Nephron progenitor cell (in vitro differentiated cells): ENCODE measurements at regions not wholly inside any gene's neighbourhood (a gene's known extent, or its start where the extent isn't known, plus 50 kb on each side); places are given as distances from the start of the nearest gene placed in this dataset.
"Not testable (repeated sequence)": the region's sequence is repeated elsewhere in the genome, so short reads cannot be mapped to it uniquely, and the experiment has no call there.

Experiments used
- DNase-seq: peaks from one replicate; pipeline ENCODE4 v3.0.0; 2021
- H3K27ac Mint-ChIP-seq: 2 replicates; pipeline ENCODE4 v1.8.0; 2021; ENCODE audit warnings: mild to moderate bottlenecking, moderate library complexity, mixed read lengths
- H3K27me3 Mint-ChIP-seq: 2 replicates; pipeline ENCODE4 v1.8.0; 2021; ENCODE audit warnings: mild to moderate bottlenecking, low read depth, mixed read lengths; ENCODE audit not compliant: poor library complexity
- H3K36me3 Mint-ChIP-seq: 2 replicates; pipeline ENCODE4 v1.8.0; 2021; ENCODE audit warnings: low read depth, mixed read lengths
- H3K4me1 Mint-ChIP-seq: 2 replicates; pipeline ENCODE4 v1.8.0; 2021; ENCODE audit warnings: mixed read lengths
- H3K4me3 Mint-ChIP-seq: 2 replicates; pipeline ENCODE4 v1.8.0; 2021; ENCODE audit warnings: mild to moderate bottlenecking, moderate library complexity, mixed read lengths
- H3K9me3 Mint-ChIP-seq: 2 replicates; pipeline ENCODE4 v1.8.0; 2021; ENCODE audit warnings: mild to moderate bottlenecking, moderate library complexity, mixed read lengths
- TF ChIP-seq, protein P1 (sequence below): fragments of 200-600 bp; sonication (generic); IDR thresholded peaks from 2 replicates; pipeline ENCODE4 v1.5.0; 2021; ENCODE audit warnings: antibody characterized with exemption

- peaks cover 22% of the 10 kb centered on the region for H3K9me3 Mint-ChIP-seq
- TF ChIP-seq, protein P1, sequence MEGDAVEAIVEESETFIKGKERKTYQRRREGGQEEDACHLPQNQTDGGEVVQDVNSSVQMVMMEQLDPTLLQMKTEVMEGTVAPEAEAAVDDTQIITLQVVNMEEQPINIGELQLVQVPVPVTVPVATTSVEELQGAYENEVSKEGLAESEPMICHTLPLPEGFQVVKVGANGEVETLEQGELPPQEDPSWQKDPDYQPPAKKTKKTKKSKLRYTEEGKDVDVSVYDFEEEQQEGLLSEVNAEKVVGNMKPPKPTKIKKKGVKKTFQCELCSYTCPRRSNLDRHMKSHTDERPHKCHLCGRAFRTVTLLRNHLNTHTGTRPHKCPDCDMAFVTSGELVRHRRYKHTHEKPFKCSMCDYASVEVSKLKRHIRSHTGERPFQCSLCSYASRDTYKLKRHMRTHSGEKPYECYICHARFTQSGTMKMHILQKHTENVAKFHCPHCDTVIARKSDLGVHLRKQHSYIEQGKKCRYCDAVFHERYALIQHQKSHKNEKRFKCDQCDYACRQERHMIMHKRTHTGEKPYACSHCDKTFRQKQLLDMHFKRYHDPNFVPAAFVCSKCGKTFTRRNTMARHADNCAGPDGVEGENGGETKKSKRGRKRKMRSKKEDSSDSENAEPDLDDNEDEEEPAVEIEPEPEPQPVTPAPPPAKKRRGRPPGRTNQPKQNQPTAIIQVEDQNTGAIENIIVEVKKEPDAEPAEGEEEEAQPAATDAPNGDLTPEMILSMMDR: no peak
- no peak overlapping the region for H3K4me3 Mint-ChIP-seq
- peaks cover 7% of the 10 kb centered on the region for H3K27me3 Mint-ChIP-seq
- peaks cover 15% of the 10 kb centered on the region for H3K36me3 Mint-ChIP-seq
- no peak for DNase-seq
- H3K4me1 Mint-ChIP-seq: no peaks in the 10 kb centered on the region
- H3K27ac Mint-ChIP-seq: no peak overlapping the region
Measured at GRCh38 chr21:9774347-9774746, 747.0 kb upstream of the TPTE start.

DNA sequence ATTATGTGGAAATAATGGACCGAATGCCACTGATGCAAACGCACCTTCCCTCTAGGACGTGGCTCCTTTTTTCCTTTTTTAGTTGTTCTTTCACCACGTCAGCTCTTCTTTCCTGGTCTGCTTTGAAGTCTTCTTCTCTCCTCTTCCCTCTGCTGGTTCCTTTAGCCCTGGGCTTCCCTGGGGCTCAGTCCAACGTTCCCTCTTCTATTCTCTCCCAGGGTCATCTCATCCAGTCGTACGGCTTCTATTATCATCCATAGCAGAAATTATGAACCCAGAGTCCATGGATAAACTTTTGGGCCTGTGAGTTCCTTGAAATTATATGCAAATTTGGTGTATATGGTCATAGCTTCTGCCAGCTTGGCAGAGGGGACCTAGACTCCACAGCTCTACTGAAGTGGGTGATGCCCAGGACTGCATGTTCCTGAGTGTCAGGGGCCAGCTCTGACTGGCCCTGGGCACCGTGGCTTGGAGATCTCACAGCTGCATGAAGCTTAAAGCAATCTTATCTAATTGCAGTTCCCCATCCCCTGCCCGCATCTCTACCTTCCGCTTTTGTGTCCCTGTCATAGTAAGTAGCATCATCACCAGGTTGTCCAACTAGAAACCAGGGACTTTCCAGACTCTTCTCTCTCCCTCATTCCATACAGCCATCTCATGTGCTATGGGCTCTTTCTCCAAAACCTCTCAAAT lies 746.3 kb upstream of the TPTE start:
- Mint-ChIP-seq H3K9me3 (peaks cover 27% of the 10 kb centered on the region), H3K36me3 (peaks cover 15% of the 10 kb centered on the region)
- DNase-seq, H3K27ac Mint-ChIP-seq, H3K27me3 Mint-ChIP-seq, H3K4me3 Mint-ChIP-seq, H3K4me1 Mint-ChIP-seq: not testable (repeated sequence)

GRCh38 chr21:9775877-9776276 lies 745.5 kb upstream of the TPTE start:
- not testable (repeated sequence) for H3K4me3 Mint-ChIP-seq, H3K27me3 Mint-ChIP-seq, H3K4me1 Mint-ChIP-seq, DNase-seq, H3K27ac Mint-ChIP-seq
- peaks cover 15% of the 10 kb centered on the region for H3K36me3 Mint-ChIP-seq
- H3K9me3 Mint-ChIP-seq: peaks cover 36% of the 10 kb centered on the region

GRCh38 chr21:9776286-9777020 lies 744.9 kb upstream of the TPTE start:
- not testable (repeated sequence) for H3K4me1 Mint-ChIP-seq, H3K27me3 Mint-ChIP-seq, H3K4me3 Mint-ChIP-seq, DNase-seq, H3K27ac Mint-ChIP-seq
- H3K36me3 Mint-ChIP-seq: peaks cover 15% of the 10 kb centered on the region
- peaks cover 40% of the 10 kb centered on the region for H3K9me3 Mint-ChIP-seq

DNA sequence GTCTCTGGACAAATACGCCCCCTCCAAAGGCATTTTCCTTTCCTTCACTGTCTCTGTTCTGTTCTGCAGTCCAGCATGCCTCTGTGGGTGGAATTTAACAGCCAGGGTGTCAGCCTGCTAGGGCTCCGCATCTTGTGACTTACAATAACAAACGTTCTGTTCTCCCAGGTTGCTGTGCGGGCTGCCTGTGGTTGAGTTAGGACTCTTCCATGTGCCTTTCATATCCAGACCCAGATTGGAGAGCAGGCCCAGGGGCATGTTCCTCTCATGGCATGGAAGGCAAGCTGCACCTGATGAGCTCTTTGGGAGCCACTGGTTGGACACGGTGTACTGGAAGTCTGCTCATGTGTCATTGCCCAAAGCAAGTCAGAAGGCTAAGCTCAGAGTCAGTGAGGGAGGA lies 742.8 kb upstream of the TPTE start:
- not testable (repeated sequence) for H3K4me1 Mint-ChIP-seq, H3K4me3 Mint-ChIP-seq, H3K27me3 Mint-ChIP-seq, DNase-seq, H3K27ac Mint-ChIP-seq
- Mint-ChIP-seq H3K36me3 (peaks cover 15% of the 10 kb centered on the region), H3K9me3 (peaks cover 60% of the 10 kb centered on the region)

GRCh38 chr21:9780441-9780937 lies 740.9 kb upstream of the TPTE start:
- TF ChIP-seq, protein P1: no peak
- H3K36me3 Mint-ChIP-seq: peaks cover 14% of the 10 kb centered on the region
- H3K4me1 Mint-ChIP-seq: no peaks in the 10 kb centered on the region
- H3K9me3 Mint-ChIP-seq: peaks cover 79% of the 10 kb centered on the region
- H3K27me3 Mint-ChIP-seq: peaks cover 7% of the 10 kb centered on the region
- DNase-seq: no peak
- H3K4me3 Mint-ChIP-seq: no peak overlapping the region
- H3K27ac Mint-ChIP-seq: no peak overlapping the region

DNA sequence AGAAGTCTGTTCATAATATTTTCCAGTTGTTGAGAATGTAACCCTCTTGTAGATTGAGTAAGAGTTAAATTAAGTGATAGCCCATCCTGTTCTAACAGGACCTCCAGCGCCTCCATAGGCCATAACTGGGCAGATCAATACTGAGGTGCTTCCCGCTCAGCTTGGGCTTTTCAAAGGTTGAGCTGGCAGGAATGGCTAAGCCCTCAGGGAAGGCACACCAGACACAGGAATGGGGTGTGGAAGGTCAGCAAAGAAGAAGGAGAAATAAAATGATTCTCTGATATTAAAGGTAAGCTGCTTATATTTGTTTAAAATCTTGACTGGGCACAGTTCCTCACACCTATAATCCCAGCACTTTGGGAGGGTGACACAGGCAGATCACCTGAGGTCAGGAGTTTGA lies 737.8 kb upstream of the TPTE start:
- H3K27ac Mint-ChIP-seq, H3K4me1 Mint-ChIP-seq, H3K4me3 Mint-ChIP-seq, DNase-seq, H3K36me3 Mint-ChIP-seq, H3K27me3 Mint-ChIP-seq: not testable (repeated sequence)
- H3K9me3 Mint-ChIP-seq: peaks cover 94% of the 10 kb centered on the region

DNA sequence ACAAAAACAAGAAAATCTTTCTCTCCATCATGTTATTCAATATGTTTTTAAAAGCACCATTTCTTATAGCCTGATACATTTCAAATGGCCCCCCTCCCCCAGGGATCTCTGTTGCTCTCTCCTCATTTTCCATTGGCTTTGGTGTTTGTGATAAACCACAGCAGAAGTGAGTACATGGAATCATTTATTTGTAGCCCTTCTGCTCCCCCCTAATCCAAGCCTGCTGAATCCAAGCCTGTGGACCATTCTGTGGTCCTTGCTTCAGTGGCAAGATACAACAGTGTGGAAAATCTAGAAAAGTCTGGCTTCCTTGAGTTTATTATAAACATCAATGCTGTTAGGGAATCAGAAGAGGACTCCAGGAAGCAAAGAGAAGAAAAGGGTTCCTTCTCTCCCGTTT lies 737.2 kb upstream of the TPTE start:
- H3K9me3 Mint-ChIP-seq: peaks cover 94% of the 10 kb centered on the region
- H3K36me3 Mint-ChIP-seq, DNase-seq, H3K4me1 Mint-ChIP-seq, H3K4me3 Mint-ChIP-seq, H3K27ac Mint-ChIP-seq, H3K27me3 Mint-ChIP-seq: not testable (repeated sequence)

DNA sequence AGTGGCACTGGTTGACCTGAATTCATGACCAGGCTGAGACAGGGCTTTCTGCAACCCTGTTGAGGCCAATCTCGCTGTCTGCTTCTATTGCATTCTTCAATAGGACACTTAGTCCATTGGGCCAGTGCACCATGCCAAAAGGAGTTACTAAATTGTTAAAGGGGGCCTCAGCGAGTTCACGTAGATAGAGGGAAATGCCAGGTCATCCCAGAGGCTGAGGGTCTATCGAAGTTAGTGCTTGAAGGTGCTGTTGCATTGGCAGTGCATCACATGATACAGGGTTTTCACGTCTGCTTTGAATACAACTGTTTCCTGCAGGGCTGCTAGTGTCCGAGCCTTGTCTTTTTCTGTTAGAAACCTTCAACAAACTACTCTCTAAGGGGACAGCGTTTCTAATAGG lies 735.3 kb upstream of the TPTE start:
- H3K4me1 Mint-ChIP-seq, DNase-seq, H3K4me3 Mint-ChIP-seq, H3K27me3 Mint-ChIP-seq, H3K36me3 Mint-ChIP-seq, H3K27ac Mint-ChIP-seq: not testable (repeated sequence)
- peaks cover 93% of the 10 kb centered on the region for H3K9me3 Mint-ChIP-seq

DNA sequence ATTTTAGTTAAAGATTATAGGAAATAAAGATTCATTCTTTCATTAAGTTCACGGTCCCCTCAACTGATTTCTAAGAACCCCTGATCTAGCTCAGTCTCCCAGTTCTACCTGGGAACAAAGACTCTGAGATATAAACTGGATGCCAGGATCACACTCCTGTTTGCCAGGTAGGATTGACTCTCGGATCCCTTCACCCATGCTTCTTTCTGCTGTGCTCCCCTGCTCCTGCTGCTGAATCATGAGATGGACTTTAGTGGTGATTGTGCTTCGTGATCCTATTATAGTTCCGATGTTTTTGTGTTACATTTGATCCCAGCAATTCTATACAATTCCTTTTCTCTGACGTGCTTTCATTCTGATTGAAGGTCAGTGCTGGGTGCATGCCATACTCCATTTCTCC lies 733.1 kb upstream of the TPTE start:
- H3K9me3 Mint-ChIP-seq: peaks cover 94% of the 10 kb centered on the region
- H3K4me3 Mint-ChIP-seq, H3K36me3 Mint-ChIP-seq, H3K4me1 Mint-ChIP-seq, H3K27me3 Mint-ChIP-seq, H3K27ac Mint-ChIP-seq, DNase-seq: not testable (repeated sequence)

- not testable (repeated sequence) for H3K4me1 Mint-ChIP-seq, H3K4me3 Mint-ChIP-seq
Measured at GRCh38 chr21:9790354-9790753, 731.0 kb upstream of the TPTE start.

GRCh38 chr21:9791453-9791852 lies 729.9 kb upstream of the TPTE start:
- not testable (repeated sequence) for H3K4me3 Mint-ChIP-seq, H3K4me1 Mint-ChIP-seq, H3K36me3 Mint-ChIP-seq, DNase-seq, H3K27ac Mint-ChIP-seq, H3K27me3 Mint-ChIP-seq
- peaks cover 96% of the 10 kb centered on the region for H3K9me3 Mint-ChIP-seq

More at GRCh38 chr21:9790354-9790753, 731.0 kb upstream of the TPTE start:
- H3K36me3 Mint-ChIP-seq, H3K27me3 Mint-ChIP-seq, DNase-seq, H3K27ac Mint-ChIP-seq: not testable (repeated sequence)
- peaks cover 96% of the 10 kb centered on the region for H3K9me3 Mint-ChIP-seq
